ENCODE measurements at regions not wholly inside any gene's neighbourhood (a gene's known extent, or its start where the extent isn't known, plus 50 kb on each side); places are given as distances from the start of the nearest gene placed in this dataset.

DNA sequence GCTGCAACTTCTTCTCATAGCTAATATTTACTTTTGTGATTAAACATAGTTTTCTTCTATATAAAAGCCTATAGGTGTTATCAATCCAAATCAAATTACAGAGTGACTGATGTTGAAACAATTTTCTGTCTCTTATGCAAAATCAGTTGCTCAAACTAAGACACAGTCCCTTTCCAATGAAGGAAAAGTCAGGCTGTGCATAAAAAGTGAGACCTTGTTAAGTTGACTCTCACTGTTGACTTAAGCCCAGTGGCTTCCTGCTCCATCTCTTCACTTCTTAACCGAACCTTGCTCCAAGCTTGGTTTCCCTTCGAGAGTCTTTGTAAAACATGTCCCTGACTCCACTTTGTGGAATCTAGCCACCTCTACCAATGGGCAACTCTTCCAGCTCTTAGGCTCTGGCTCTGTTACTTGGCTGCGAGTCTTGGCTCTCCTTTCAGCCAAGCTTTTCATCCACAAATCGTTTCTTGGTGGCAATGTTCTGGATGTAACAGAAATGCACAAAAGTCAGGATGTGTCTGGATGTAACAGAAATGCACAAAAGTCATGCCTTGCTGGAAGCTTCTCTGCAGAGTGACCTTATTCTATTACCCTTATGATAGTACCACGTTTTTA lies 118.9 kb downstream of the LIG4 start:
- no peaks in the 10 kb centered on the region for H3K36me3 Mint-ChIP-seq
- H3K4me3 Mint-ChIP-seq = no peak overlapping the region
- Histone ChIP-seq H3K9me3 (ENCODE audit: control insufficient read depth in 2 of 2, low read length in 2 of 2) (no peaks in the 10 kb centered on the region), H3K27ac (ENCODE audit: insufficient read depth, low read length, poor library complexity, severe bottlenecking) (no peak overlapping the region), H3K27me3 (ENCODE audit: control insufficient read depth, insufficient read depth, low read length) (no peaks in the 10 kb centered on the region), H3K4me3 (ENCODE audit: low read depth, low read length) (no peak overlapping the region), H3K36me3 (ENCODE audit: control insufficient read depth, insufficient read depth, low read length) (no peaks in the 10 kb centered on the region), H3K4me1 (ENCODE audit: control insufficient read depth, insufficient read depth, low read length, poor library complexity, severe bottlenecking) (no peaks in the 10 kb centered on the region)
- peaks cover 0 to 2% (median 0%) of the 10 kb centered on the region in 7 donors for H3K9me3 Mint-ChIP-seq
- H3K4me1 Mint-ChIP-seq = no peaks in the 10 kb centered on the region
- no peak overlapping the region for H3K27ac Mint-ChIP-seq
- ATAC-seq (ENCODE audit: low read depth in 2 of 2) = no peak
- no peak for DNase-seq
- peaks cover 8% of the 10 kb centered on the region for H3K27me3 Mint-ChIP-seq

DNA sequence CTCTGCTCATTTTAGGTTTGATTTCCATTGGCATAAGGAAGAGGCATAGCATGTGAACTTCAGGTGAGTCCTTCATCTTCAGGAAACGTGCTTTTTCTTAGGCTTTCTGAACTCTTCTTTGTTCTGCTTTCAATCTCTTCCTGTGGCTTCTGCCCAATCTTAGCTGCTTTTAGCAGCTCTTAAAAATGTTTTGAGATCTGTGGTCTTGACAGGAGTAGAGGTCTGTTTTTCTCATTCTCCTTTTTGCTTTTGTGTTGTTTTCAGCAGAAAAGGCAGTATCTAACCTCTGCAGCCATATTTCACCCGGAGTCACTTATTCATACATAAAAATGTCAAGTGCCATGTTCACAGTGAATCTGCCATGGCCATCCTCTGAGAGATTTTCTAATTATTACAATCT lies 120.3 kb downstream of the LIG4 start:
- H3K4me1 ChIP-seq (ENCODE audit: control insufficient read depth, insufficient read depth, low read length, poor library complexity, severe bottlenecking) = no peaks in the 10 kb centered on the region
- no peak for DNase-seq
- no peak overlapping the region for H3K4me3 ChIP-seq (ENCODE audit: low read depth, low read length)
- no peaks in the 10 kb centered on the region for H3K9me3 ChIP-seq (ENCODE audit: control insufficient read depth in 2 of 2, low read length in 2 of 2)
- no peak overlapping the region for H3K4me3 Mint-ChIP-seq
- no peak overlapping the region for H3K27ac ChIP-seq (ENCODE audit: insufficient read depth, low read length, poor library complexity, severe bottlenecking)
- H3K36me3 ChIP-seq (ENCODE audit: control insufficient read depth, insufficient read depth, low read length) = no peaks in the 10 kb centered on the region
- no peaks in the 10 kb centered on the region for H3K36me3 Mint-ChIP-seq
- no peaks in the 10 kb centered on the region for H3K4me1 Mint-ChIP-seq
- no peak for ATAC-seq (ENCODE audit: low read depth in 2 of 2)
- no peaks in the 10 kb centered on the region for H3K27me3 ChIP-seq (ENCODE audit: control insufficient read depth, insufficient read depth, low read length)
- H3K9me3 Mint-ChIP-seq = peaks cover 0 to 2% (median 0%) of the 10 kb centered on the region in 7 donors
- peaks cover 8% of the 10 kb centered on the region for H3K27me3 Mint-ChIP-seq
- no peak overlapping the region for H3K27ac Mint-ChIP-seq

DNA sequence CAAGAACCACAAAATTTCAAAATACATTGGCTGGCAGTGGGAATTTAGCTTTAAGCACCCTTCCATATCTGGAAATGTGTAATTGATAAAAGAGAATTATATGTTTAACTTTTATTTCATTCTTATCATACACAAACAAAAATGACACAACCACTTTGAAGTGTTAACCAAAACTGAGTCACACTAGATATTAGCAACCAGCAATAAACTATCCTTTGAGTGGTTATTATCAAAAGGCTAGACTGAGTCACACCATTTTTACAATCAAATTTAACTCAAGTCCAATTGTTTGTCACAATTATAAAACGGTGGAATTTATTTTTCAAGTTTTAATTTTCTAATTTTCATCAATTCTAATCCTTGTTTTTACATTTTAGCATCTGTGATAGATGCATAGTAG lies 121.7 kb downstream of the LIG4 start:
- Histone ChIP-seq H3K36me3 (ENCODE audit: control insufficient read depth, insufficient read depth, low read length) (no peaks in the 10 kb centered on the region), H3K27me3 (ENCODE audit: control insufficient read depth, insufficient read depth, low read length) (no peaks in the 10 kb centered on the region), H3K4me3 (ENCODE audit: low read depth, low read length) (no peak overlapping the region), H3K27ac (ENCODE audit: insufficient read depth, low read length, poor library complexity, severe bottlenecking) (no peak overlapping the region), H3K9me3 (ENCODE audit: control insufficient read depth in 2 of 2, low read length in 2 of 2) (no peaks in the 10 kb centered on the region), H3K4me1 (ENCODE audit: control insufficient read depth, insufficient read depth, low read length, poor library complexity, severe bottlenecking) (no peaks in the 10 kb centered on the region)
- H3K27me3 Mint-ChIP-seq = peaks cover 8% of the 10 kb centered on the region
- H3K4me3 Mint-ChIP-seq = no peak overlapping the region
- H3K4me1 Mint-ChIP-seq = no peaks in the 10 kb centered on the region
- H3K9me3 Mint-ChIP-seq = peaks cover 0 to 2% (median 0%) of the 10 kb centered on the region in 7 donors
- no peak overlapping the region for H3K27ac Mint-ChIP-seq
- ATAC-seq (ENCODE audit: low read depth in 2 of 2) (no peak), DNase-seq (no peak)
- H3K36me3 Mint-ChIP-seq = no peaks in the 10 kb centered on the region

DNA sequence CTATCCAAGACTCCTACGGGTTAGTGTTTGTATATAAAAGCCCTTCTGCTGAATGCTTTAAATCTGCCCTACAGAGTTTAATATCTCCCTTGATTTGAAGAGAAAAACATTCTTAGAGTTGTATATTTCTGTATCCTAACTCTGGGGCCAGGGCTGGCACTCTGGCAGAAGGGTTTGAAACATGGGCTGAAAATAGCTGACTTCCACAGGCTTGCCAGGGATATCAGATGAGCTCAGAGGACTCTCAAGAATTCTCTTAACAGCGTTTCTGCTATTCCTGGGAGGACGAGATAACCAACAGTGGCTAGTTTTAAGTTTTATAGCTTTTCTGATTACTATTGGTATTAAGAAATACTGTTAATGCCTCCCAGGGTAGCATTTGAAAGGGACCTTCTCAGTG lies 127.5 kb downstream of the LIG4 start:
- no peak overlapping the region for H3K4me3 Mint-ChIP-seq
- Histone ChIP-seq H3K27me3 (ENCODE audit: control insufficient read depth, insufficient read depth, low read length) (no peaks in the 10 kb centered on the region), H3K4me3 (ENCODE audit: low read depth, low read length) (no peak overlapping the region), H3K4me1 (ENCODE audit: control insufficient read depth, insufficient read depth, low read length, poor library complexity, severe bottlenecking) (no peaks in the 10 kb centered on the region), H3K9me3 (ENCODE audit: control insufficient read depth in 2 of 2, low read length in 2 of 2) (no peaks in the 10 kb centered on the region), H3K36me3 (ENCODE audit: control insufficient read depth, insufficient read depth, low read length) (no peaks in the 10 kb centered on the region), H3K27ac (ENCODE audit: insufficient read depth, low read length, poor library complexity, severe bottlenecking) (no peak overlapping the region)
- no peak overlapping the region for H3K27ac Mint-ChIP-seq
- no peaks in the 10 kb centered on the region for H3K4me1 Mint-ChIP-seq
- no peaks in the 10 kb centered on the region for H3K9me3 Mint-ChIP-seq
- H3K27me3 Mint-ChIP-seq = no peaks in the 10 kb centered on the region
- no peaks in the 10 kb centered on the region for H3K36me3 Mint-ChIP-seq
- DNase-seq = no peak
- ATAC-seq (ENCODE audit: low read depth in 2 of 2) = no peak

DNA sequence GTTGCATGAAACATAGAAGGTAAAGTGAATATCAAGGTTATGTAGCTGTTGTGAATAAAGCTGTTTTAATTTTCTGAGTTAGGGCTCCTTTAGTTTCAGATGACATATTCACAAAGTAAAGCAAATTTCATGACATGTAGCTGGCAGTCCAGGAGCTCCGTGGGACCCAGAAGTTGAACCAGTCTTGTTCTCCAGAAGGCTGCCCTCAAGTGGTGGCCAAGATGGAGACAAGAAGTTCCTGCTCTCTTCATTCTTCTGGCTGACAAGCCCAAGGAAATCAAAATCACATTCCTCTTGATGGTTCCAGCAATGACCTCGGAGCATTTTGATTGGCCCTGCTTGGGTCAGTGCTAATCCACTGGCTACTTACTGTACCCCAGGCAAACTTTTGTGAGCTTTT lies 128.7 kb downstream of the LIG4 start:
- ATAC-seq (ENCODE audit: low read depth in 2 of 2) (no peak), DNase-seq (no peak)
- H3K4me3 Mint-ChIP-seq = no peak overlapping the region
- no peaks in the 10 kb centered on the region for H3K4me1 Mint-ChIP-seq
- Histone ChIP-seq H3K36me3 (ENCODE audit: control insufficient read depth, insufficient read depth, low read length) (no peaks in the 10 kb centered on the region), H3K4me3 (ENCODE audit: low read depth, low read length) (no peak overlapping the region), H3K9me3 (ENCODE audit: control insufficient read depth in 2 of 2, low read length in 2 of 2) (no peaks in the 10 kb centered on the region), H3K4me1 (ENCODE audit: control insufficient read depth, insufficient read depth, low read length, poor library complexity, severe bottlenecking) (no peaks in the 10 kb centered on the region), H3K27ac (ENCODE audit: insufficient read depth, low read length, poor library complexity, severe bottlenecking) (no peak overlapping the region), H3K27me3 (ENCODE audit: control insufficient read depth, insufficient read depth, low read length) (no peaks in the 10 kb centered on the region)
- no peaks in the 10 kb centered on the region for H3K27me3 Mint-ChIP-seq
- H3K27ac Mint-ChIP-seq = no peak overlapping the region
- H3K36me3 Mint-ChIP-seq = no peaks in the 10 kb centered on the region
- H3K9me3 Mint-ChIP-seq = peaks cover 0 to 3% (median 0%) of the 10 kb centered on the region in 7 donors

DNA sequence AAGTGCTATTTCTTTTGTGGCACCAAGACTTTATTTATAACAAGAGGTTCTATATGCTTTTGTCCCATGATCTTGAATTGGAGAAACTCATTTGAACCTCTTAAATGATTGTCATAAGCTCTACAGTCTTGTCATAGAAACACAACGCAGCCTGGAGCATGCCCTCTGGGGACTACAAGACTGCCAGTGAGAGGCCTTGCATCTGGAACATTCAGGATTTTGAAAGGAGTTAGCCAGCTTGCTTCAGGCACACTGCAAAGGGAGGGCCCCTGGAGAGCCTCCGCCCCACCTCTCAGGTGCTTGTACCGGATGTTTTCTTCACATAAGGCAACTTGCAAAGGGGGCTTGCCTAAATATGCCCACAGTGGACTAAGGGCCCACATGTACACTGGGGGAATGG lies 130.5 kb downstream of the LIG4 start:
- Histone ChIP-seq H3K4me3 (ENCODE audit: low read depth, low read length) (no peak overlapping the region), H3K27me3 (ENCODE audit: control insufficient read depth, insufficient read depth, low read length) (no peaks in the 10 kb centered on the region), H3K27ac (ENCODE audit: insufficient read depth, low read length, poor library complexity, severe bottlenecking) (no peak overlapping the region), H3K4me1 (ENCODE audit: control insufficient read depth, insufficient read depth, low read length, poor library complexity, severe bottlenecking) (no peaks in the 10 kb centered on the region), H3K9me3 (ENCODE audit: control insufficient read depth in 2 of 2, low read length in 2 of 2) (no peaks in the 10 kb centered on the region), H3K36me3 (ENCODE audit: control insufficient read depth, insufficient read depth, low read length) (no peaks in the 10 kb centered on the region)
- ATAC-seq (ENCODE audit: low read depth in 2 of 2) = no peak
- no peaks in the 10 kb centered on the region for H3K4me1 Mint-ChIP-seq
- no peak overlapping the region for H3K4me3 Mint-ChIP-seq
- peaks cover 0 to 3% (median 0%) of the 10 kb centered on the region in 7 donors for H3K9me3 Mint-ChIP-seq
- no peaks in the 10 kb centered on the region for H3K27me3 Mint-ChIP-seq
- H3K27ac Mint-ChIP-seq = no peak overlapping the region
- no peaks in the 10 kb centered on the region for H3K36me3 Mint-ChIP-seq
- no peak for DNase-seq

DNA sequence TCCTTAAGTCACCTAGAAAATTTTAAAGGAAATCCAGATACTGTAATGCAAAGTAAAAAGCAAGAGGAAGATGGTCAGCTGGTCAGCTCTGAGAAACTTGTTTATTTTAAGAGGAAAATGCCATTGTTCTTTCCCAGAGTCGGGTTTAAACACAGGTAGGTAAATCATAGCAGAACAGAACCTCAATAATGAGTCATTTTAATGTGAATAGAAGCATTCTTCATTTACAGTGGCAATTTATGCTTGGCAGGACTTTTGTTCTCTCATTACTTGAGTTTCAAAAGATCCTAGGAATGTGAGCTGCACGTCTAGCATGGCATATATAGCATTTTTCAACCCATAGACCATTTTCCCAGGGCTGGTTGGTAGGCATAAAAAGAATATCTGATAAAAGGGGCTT lies 132.3 kb downstream of the LIG4 start:
- Mint-ChIP-seq H3K9me3 (peaks cover 0 to 9% (median 3%) of the 10 kb centered on the region in 7 donors), H3K4me3 (no peak overlapping the region), H3K27me3 (no peaks in the 10 kb centered on the region), H3K4me1 (no peaks in the 10 kb centered on the region), H3K36me3 (no peaks in the 10 kb centered on the region), H3K27ac (no peak overlapping the region)
- Histone ChIP-seq H3K27ac (ENCODE audit: insufficient read depth, low read length, poor library complexity, severe bottlenecking) (no peak overlapping the region), H3K4me3 (ENCODE audit: low read depth, low read length) (no peak overlapping the region), H3K9me3 (ENCODE audit: control insufficient read depth in 2 of 2, low read length in 2 of 2) (no peaks in the 10 kb centered on the region), H3K27me3 (ENCODE audit: control insufficient read depth, insufficient read depth, low read length) (no peaks in the 10 kb centered on the region), H3K4me1 (ENCODE audit: control insufficient read depth, insufficient read depth, low read length, poor library complexity, severe bottlenecking) (no peaks in the 10 kb centered on the region), H3K36me3 (ENCODE audit: control insufficient read depth, insufficient read depth, low read length) (no peaks in the 10 kb centered on the region)
- ATAC-seq (ENCODE audit: low read depth in 2 of 2) (no peak), DNase-seq (no peak)

DNA sequence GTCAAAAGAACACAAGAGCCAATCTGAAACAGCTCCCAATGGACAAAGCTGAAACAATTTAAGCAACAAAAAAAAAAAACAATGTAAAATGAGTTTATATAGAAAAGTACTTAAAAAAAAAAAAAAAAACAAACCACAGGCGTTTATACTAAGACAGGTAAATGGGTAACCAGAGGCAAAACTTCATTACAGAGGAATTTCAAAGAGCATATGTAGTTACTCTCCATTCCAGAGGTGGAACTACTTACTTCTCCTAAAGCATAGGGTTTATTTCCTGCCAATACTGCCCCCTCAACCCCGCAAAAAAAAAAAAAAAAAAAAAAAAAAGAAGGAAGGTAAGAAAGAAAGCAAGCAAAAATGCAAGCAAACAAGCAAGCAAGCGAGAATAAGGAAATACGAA lies 132.9 kb downstream of the LIG4 start:
- H3K9me3 ChIP-seq (ENCODE audit: control insufficient read depth in 2 of 2, low read length in 2 of 2) = no peaks in the 10 kb centered on the region
- H3K27ac ChIP-seq (ENCODE audit: insufficient read depth, low read length, poor library complexity, severe bottlenecking) = no peak overlapping the region
- Mint-ChIP-seq H3K27ac (no peak overlapping the region), H3K36me3 (no peaks in the 10 kb centered on the region), H3K4me1 (no peaks in the 10 kb centered on the region), H3K4me3 (no peak overlapping the region), H3K9me3 (peaks cover 0 to 15% (median 4%) of the 10 kb centered on the region in 7 donors), H3K27me3 (no peaks in the 10 kb centered on the region)
- H3K4me1 ChIP-seq (ENCODE audit: control insufficient read depth, insufficient read depth, low read length, poor library complexity, severe bottlenecking) = no peaks in the 10 kb centered on the region
- ATAC-seq (ENCODE audit: low read depth in 2 of 2) (no peak), DNase-seq (no peak)
- H3K4me3 ChIP-seq (ENCODE audit: low read depth, low read length) = no peak overlapping the region
- no peaks in the 10 kb centered on the region for H3K27me3 ChIP-seq (ENCODE audit: control insufficient read depth, insufficient read depth, low read length)
- H3K36me3 ChIP-seq (ENCODE audit: control insufficient read depth, insufficient read depth, low read length) = no peaks in the 10 kb centered on the region

Data from CD4-positive, CD25-positive, alpha-beta regulatory T cell (primary cell).